ENCODE measurements at regions not wholly inside any gene's neighbourhood (a gene's known extent, or its start where the extent isn't known, plus 50 kb on each side); places are given as distances from the start of the nearest gene placed in this dataset.

DNA sequence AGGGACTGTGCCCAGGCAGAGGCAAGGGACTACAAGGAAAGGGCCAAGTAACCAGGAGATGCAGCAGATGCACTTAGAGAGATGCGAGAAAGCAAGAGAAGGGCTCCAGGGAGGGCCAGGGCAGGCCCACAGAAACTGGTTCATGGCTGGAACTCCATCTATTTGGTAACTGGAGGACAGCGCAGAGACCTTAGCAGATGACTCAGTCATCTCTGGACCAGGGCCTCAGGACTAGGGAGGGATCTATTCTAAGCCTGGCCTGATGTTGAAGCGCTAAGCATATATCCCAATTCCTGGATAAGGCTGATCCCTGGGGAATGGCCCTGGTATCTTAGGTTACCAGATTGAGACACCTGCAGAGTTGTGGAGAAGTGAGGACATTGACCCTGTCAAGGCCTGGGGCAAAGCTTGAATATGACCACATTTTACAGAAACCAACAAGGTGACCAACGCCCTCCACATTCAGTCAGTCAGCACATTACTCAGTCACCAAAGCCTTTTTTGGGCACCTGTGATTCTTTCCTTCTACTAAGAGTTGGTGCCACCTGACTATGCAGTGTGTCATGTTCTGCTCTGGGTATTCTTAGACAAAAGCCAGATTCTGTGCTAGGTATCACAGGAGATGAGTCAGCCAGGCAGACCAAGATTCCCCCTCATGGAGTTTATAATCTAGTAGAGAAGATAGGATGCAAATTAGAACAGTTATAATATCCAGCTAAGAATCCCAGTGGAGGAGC is 68.4 kb upstream of the SLCO3A1 start:
- WGBS (ENCODE audit: low lambda C conversion rate), result 7% methylated on average over 2 of the region's 4 CpGs
- H3K4me1 ChIP-seq (ENCODE audit: control insufficient read depth in 1 of 2, insufficient read depth in 2 of 2, low read depth in 1 of 2, low read length in 1 of 2), result peaks cover 0 to 6% of the 10 kb centered on the region in 2 experiments; a peak in 1 of 4 replicates
- H3K36me3 ChIP-seq (replicated peaks in 1 of 2; ENCODE audit: control insufficient read depth in 1 of 2, insufficient read depth in 2 of 2, low read length in 1 of 2), result no peaks in the 10 kb centered on the region
- no peaks in the 10 kb centered on the region; the same call in 1 of the 2 replicates for H3K27me3 ChIP-seq (ENCODE audit: insufficient read depth)
- H3K79me2 ChIP-seq (ENCODE audit: insufficient read depth), result no peaks in the 10 kb centered on the region
- no peak overlapping the region for H3K4me2 ChIP-seq
- no peak overlapping the region for H3K4me3 ChIP-seq (ENCODE audit: low read depth in 2 of 2, low read length in 1 of 2)
- no peaks in the 10 kb centered on the region for H3F3A ChIP-seq (replicated peaks; ENCODE audit: insufficient read depth)
- H3K9me2 ChIP-seq, result no peaks in the 10 kb centered on the region
- POLR2A ChIA-PET, result no interaction called here
- no peak overlapping the region for H3K9ac ChIP-seq
- TF ChIP-seq NRF1 (IDR thresholded peaks at IDR 0.05; ENCODE audit: low read depth, low read length) (no peak), EZH2phosphoT487 (IDR thresholded peaks at IDR 0.05; ENCODE audit: borderline replicate concordance, low read depth) (no peak), ELF1 (IDR thresholded peaks at IDR 0.05) (no peak), GABPA (IDR thresholded peaks at IDR 0.05; ENCODE audit: low read depth) (no peak), NFIC (IDR thresholded peaks at IDR 0.05; ENCODE audit: borderline replicate concordance) (no peak), MEF2A (IDR thresholded peaks at IDR 0.05; ENCODE audit: borderline replicate concordance, low read depth) (no peak), RFX5 (IDR thresholded peaks at IDR 0.05; ENCODE audit: low read length) (no peak)
- TF ChIP-seq, protein P1, sequence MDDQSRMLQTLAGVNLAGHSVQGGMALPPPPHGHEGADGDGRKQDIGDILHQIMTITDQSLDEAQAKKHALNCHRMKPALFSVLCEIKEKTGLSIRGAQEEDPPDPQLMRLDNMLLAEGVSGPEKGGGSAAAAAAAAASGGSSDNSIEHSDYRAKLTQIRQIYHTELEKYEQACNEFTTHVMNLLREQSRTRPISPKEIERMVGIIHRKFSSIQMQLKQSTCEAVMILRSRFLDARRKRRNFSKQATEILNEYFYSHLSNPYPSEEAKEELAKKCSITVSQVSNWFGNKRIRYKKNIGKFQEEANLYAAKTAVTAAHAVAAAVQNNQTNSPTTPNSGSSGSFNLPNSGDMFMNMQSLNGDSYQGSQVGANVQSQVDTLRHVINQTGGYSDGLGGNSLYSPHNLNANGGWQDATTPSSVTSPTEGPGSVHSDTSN (IDR thresholded peaks at IDR 0.05), result no peak
- TF ChIP-seq, protein P2, sequence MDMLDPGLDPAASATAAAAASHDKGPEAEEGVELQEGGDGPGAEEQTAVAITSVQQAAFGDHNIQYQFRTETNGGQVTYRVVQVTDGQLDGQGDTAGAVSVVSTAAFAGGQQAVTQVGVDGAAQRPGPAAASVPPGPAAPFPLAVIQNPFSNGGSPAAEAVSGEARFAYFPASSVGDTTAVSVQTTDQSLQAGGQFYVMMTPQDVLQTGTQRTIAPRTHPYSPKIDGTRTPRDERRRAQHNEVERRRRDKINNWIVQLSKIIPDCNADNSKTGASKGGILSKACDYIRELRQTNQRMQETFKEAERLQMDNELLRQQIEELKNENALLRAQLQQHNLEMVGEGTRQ (IDR thresholded peaks at IDR 0.05; ENCODE audit: borderline replicate concordance, low read depth, low read length), result no peak
- H4K20me1 ChIP-seq (ENCODE audit: insufficient read depth), result no peaks in the 10 kb centered on the region
- CTCF ChIA-PET, result interaction anchor here (1.6 kb wide), 1 partner anchor 17 kb away, joined by 4 read pairs; no protein-coding TSS in a partner anchor
- H3K9me3 ChIP-seq, result no peaks in the 10 kb centered on the region
- no peak overlapping the region for H3K27ac ChIP-seq (ENCODE audit: low read depth in 2 of 2, low read length in 1 of 2)
- DNase-seq, result no peak
- H2AFZ ChIP-seq (ENCODE audit: low read depth), result no peak overlapping the region

DNA sequence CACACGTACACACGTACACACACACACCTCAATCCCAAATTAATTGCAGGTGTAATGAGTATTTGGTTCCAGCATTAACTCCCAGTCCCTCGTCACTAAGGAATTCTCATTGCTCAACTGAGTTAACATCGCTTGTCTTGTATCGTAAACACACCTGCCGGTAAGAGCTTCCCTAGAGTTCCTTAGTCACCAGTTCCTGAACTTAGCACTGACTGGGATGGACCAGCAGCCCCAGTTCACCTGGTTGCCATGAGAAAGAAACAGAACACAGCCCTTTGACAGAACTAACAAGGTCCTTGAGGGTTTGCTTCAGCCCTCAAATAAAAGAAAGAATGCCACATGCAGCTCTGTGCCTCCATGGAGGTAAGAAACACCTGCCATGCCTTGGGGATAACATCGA is 66.3 kb upstream of the SLCO3A1 start:
- no peak overlapping the region for H3K9ac ChIP-seq
- H3K27ac ChIP-seq (ENCODE audit: low read depth in 2 of 2, low read length in 1 of 2), result no peak overlapping the region
- WGBS (ENCODE audit: low lambda C conversion rate), result 48% methylated on average over 7 of the region's 7 CpGs
- no peaks in the 10 kb centered on the region for H3K9me3 ChIP-seq
- DNase-seq, result no peak
- no peaks in the 10 kb centered on the region for H3F3A ChIP-seq (replicated peaks; ENCODE audit: insufficient read depth)
- POLR2A ChIA-PET, result no interaction called here
- no peaks in the 10 kb centered on the region for H3K27me3 ChIP-seq (ENCODE audit: insufficient read depth)
- H3K79me2 ChIP-seq (ENCODE audit: insufficient read depth), result no peaks in the 10 kb centered on the region
- H3K36me3 ChIP-seq (replicated peaks in 1 of 2; ENCODE audit: control insufficient read depth in 1 of 2, insufficient read depth in 2 of 2, low read length in 1 of 2), result no peaks in the 10 kb centered on the region
- TF ChIP-seq, protein P3, sequence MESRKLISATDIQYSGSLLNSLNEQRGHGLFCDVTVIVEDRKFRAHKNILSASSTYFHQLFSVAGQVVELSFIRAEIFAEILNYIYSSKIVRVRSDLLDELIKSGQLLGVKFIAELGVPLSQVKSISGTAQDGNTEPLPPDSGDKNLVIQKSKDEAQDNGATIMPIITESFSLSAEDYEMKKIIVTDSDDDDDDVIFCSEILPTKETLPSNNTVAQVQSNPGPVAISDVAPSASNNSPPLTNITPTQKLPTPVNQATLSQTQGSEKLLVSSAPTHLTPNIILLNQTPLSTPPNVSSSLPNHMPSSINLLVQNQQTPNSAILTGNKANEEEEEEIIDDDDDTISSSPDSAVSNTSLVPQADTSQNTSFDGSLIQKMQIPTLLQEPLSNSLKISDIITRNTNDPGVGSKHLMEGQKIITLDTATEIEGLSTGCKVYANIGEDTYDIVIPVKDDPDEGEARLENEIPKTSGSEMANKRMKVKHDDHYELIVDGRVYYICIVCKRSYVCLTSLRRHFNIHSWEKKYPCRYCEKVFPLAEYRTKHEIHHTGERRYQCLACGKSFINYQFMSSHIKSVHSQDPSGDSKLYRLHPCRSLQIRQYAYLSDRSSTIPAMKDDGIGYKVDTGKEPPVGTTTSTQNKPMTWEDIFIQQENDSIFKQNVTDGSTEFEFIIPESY (IDR thresholded peaks at IDR 0.05; ENCODE audit: borderline replicate concordance, low read depth), result no peak
- TF ChIP-seq, protein P4, sequence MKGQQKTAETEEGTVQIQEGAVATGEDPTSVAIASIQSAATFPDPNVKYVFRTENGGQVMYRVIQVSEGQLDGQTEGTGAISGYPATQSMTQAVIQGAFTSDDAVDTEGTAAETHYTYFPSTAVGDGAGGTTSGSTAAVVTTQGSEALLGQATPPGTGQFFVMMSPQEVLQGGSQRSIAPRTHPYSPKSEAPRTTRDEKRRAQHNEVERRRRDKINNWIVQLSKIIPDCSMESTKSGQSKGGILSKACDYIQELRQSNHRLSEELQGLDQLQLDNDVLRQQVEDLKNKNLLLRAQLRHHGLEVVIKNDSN (IDR thresholded peaks at IDR 0.05; ENCODE audit: borderline replicate concordance, low read depth), result no peak
- TF ChIP-seq ELF1 (IDR thresholded peaks at IDR 0.05) (no peak), FOSL2 (IDR thresholded peaks at IDR 0.05; ENCODE audit: borderline replicate concordance, low read depth) (no peak), TCF12 (IDR thresholded peaks at IDR 0.05) (no peak), RXRA (IDR thresholded peaks at IDR 0.05; ENCODE audit: borderline replicate concordance, low read depth) (no peak), RCOR1 (IDR thresholded peaks at IDR 0.05; ENCODE audit: low read length) (no peak)
- TF ChIP-seq, protein P5, sequence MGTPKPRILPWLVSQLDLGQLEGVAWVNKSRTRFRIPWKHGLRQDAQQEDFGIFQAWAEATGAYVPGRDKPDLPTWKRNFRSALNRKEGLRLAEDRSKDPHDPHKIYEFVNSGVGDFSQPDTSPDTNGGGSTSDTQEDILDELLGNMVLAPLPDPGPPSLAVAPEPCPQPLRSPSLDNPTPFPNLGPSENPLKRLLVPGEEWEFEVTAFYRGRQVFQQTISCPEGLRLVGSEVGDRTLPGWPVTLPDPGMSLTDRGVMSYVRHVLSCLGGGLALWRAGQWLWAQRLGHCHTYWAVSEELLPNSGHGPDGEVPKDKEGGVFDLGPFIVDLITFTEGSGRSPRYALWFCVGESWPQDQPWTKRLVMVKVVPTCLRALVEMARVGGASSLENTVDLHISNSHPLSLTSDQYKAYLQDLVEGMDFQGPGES (IDR thresholded peaks at IDR 0.05; ENCODE audit: low read depth, low read length), result no peak
- no peaks in the 10 kb centered on the region for H3K9me2 ChIP-seq
- H3K4me3 ChIP-seq (ENCODE audit: low read depth in 2 of 2, low read length in 1 of 2), result no peak overlapping the region
- no peak overlapping the region for H3K4me2 ChIP-seq
- no peaks in the 10 kb centered on the region for H3K4me1 ChIP-seq (ENCODE audit: control insufficient read depth in 1 of 2, insufficient read depth in 2 of 2, low read depth in 1 of 2, low read length in 1 of 2)
- CTCF ChIA-PET, result interaction anchor here (0.8 to 1.0 kb wide), 3 partner anchors 15 to 81 kb away, joined by 3 read pairs; no protein-coding TSS in a partner anchor
- H2AFZ ChIP-seq (ENCODE audit: low read depth), result no peak overlapping the region
- H4K20me1 ChIP-seq (ENCODE audit: insufficient read depth), result no peaks in the 10 kb centered on the region
